Fibroblast of villous mesenchyme (primary cell): ENCODE measurements at regions not wholly inside any gene's neighbourhood (a gene's known extent, or its start where the extent isn't known, plus 50 kb on each side); places are given as distances from the start of the nearest gene placed in this dataset.

Experiments
- DNase-seq: peaks from one replicate; pipeline ENCODE4 v3.0.0-alpha.2; 2010; ENCODE audit warnings: low read depth
- H3K4me3 ChIP-seq: 2 replicates; pipeline ENCODE4 v1.5.1; 2011; ENCODE audit warnings: low read depth, mild to moderate bottlenecking, low read length
- CTCF ChIP-seq: IDR thresholded peaks from 2 replicates; pipeline ENCODE4 v1.5.1; 2012; ENCODE audit warnings: low read depth, mild to moderate bottlenecking, low read length; ENCODE audit not compliant: insufficient read depth

DNA sequence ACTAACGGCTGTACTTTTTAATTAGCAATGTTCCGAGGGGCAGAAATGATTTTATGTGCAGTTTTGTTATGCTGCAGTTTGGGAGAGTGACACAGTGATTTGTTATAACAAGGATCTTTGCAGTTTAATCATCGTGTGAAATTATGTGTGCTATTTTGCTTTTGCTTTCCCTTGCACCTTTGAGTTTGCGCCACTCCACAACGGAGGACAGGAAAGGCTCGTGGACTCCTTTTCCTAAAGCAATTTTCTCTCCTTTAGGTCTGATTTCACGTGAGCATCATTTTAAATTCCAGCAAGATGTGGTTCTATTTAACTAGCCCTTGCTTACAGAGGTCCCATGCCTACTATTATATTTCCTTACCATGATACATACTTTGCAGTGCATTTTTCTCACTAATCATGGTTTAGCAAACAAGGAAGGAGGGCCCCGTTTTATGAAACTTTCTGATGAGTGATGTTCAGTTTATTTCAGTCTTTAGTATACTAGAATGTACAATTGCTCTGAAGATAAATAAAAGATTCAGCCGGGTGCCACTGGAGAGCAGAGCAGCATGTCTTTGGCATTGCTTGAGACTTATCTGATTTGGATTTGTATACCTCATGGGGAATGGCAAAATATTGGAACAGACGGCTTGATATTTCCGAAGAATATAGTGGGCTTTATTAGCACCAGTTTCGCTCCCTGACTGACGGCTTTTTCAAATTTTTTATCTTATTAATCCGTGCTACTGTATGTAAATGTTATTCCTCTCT, 528.2 kb upstream of the FANCL start:
- H3K4me3 ChIP-seq, result no peak overlapping the region
- DNase-seq, result no peak
- no peak for TF ChIP-seq CTCF

DNA sequence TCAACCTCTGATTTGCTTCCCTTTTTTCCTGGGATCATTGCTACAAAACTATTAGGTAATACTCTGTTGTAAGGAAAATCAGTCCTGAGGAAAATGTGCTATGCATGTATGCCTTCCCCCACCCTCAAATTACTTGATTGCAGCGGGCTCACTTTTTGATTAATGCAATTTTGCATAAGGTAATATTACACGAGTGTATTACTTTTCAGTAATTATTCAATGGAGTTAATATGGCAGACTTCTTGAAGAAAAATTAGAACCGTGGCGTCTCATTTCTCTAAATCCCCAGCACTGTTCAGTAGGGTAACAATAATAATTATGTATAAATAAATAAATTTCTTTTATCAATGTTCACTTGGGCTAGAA, 527.6 kb upstream of the FANCL start:
- H3K4me3 ChIP-seq, result no peak overlapping the region
- TF ChIP-seq CTCF, result no peak

GRCh38 chr2:58767828-58768714, 526.9 kb upstream of the FANCL start:
- DNase-seq, result no peak
- no peak overlapping the region for H3K4me3 ChIP-seq
- no peak for TF ChIP-seq CTCF

More for the DNA sequence above, 527.6 kb upstream of the FANCL start:
- DNase-seq, result no peak

DNA sequence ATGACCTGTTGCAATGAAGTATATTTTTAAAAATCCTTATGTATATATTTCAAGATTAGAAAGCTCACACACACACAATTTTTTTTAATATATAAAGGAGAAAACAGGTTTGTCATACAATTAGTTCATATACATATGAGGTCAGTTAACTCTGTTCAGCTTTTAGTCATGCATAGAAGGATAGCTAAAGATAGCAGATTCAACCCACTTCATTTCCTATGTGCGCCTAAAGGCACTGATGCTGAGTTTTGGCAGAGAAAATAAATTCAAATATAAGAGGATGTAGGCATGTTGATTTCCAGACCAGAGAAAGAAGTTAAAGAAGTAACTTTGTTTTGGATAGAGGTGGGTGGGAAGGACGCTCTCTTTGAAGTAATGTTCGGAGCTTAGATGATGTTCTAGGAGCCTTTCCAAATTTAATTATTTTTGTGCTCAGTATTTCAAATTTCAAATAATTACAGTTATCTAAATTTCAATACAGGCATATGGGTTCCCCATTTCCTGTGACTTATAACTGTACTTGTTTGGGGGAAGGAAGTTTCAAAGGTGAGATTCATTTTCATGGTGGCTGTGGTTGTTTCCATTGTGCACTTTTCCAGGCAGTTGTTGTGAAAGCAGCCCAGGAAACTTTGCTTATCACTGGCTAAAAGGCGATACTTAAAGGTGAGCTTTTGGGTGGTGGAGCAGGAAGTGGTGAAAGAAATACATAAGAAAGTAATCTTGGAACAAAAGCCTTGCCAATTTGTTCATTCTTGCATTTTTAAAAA, 523.4 kb upstream of the FANCL start:
- TF ChIP-seq CTCF, result no peak
- no peak for DNase-seq
- no peak overlapping the region for H3K4me3 ChIP-seq

DNA sequence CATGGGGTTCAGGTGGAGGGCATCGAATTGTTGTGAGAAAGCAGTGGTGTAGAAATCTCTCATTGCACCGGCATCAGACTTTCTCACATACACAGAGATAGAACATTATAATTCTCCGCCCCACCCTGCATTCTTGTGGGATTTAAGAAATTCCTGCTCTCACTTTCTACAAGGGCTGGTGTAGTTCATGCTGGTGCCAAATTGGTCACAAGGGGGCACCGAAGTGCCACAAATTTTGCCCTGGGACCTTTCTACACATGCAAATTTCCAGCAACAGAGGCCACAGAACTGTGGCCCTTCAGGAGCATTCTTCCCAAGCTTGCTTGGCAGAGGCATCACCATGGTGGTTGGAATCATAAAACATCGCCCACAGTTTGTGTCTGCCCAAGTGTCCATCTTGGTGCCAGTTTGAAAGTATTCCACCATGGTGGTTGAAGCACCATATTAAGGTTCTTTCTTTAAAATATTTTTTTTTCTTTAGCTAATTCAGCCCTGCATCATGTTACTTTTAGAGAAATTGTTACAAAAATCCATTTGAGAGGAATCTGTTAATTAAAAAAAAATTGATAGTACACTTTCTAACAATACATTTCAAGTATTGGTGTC, 521.2 kb upstream of the FANCL start:
- TF ChIP-seq CTCF, result peak; percentile 61
- H3K4me3 ChIP-seq, result no peak overlapping the region
- DNase-seq, result peak; percentile 53

DNA sequence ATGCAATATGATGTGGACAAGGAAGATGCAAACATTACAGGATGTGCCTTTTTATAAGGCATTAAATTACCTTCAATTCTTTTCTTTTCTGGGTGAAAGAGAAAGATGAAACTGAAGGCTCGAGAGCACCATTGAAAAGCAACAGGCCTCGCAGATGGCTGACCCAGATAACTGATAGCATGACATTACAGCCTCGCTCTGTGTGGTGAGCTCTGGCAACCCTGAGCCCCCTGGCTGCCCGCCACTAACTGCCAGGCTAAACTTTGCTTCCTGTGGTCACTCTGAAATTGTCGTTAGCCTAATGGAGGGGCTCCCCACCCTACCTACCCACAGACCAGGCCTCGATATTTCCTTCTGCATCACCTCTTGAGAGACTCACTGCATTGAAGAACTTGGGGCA, 516.8 kb upstream of the FANCL start:
- no peak overlapping the region for H3K4me3 ChIP-seq
- TF ChIP-seq CTCF, result no peak
- no peak for DNase-seq
